ENCODE measurements at regions not wholly inside any gene's neighbourhood (a gene's known extent, or its start where the extent isn't known, plus 50 kb on each side); places are given as distances from the start of the nearest gene placed in this dataset.

- TF ChIP-seq CTCF (IDR thresholded peaks at IDR 0.05 in 8 of 11, conservative IDR thresholded peaks at IDR 0.05 in 3 of 11) (no peak), POLR2A (IDR thresholded peaks at IDR 0.05) (no peak), POLR2AphosphoS5 (IDR thresholded peaks at IDR 0.05) (no peak)
These were observed 235.1 kb downstream of the RRAGC start for GRCh38 chr1:38624336-38625039.

Measured in spleen (tissue), 7 donors.